ENCODE measurements at regions not wholly inside any gene's neighbourhood (a gene's known extent, or its start where the extent isn't known, plus 50 kb on each side); places are given as distances from the start of the nearest gene placed in this dataset.

GRCh38 chr13:97520866-97521265 lies 86.9 kb downstream of the RAP2A start:
- no peaks in the 10 kb centered on the region for H3K9me2 ChIP-seq (ENCODE audit: insufficient read depth)
- TF ChIP-seq ZNF462 (CRISPR knock-in tag; IDR thresholded peaks at IDR 0.05) (no peak), REST (IDR thresholded peaks at IDR 0.05; ENCODE audit: unreplicated experiment) (no peak), ETS1 (IDR thresholded peaks at IDR 0.05) (no peak), CTCF (conservative IDR thresholded peaks at IDR 0.05; ENCODE audit: low read depth in 2 of 2) (no peak), EZH2 (IDR thresholded peaks at IDR 0.05; ENCODE audit: low read depth, unreplicated experiment) (no peak), CREB1 (CRISPR knock-in tag; IDR thresholded peaks at IDR 0.05; ENCODE audit: low read depth) (no peak), STAT1 (IDR thresholded peaks at IDR 0.05; ENCODE audit: unreplicated experiment) (no peak), ZNF114 (CRISPR knock-in tag; IDR thresholded peaks at IDR 0.05) (no peak)
- H3F3A ChIP-seq (replicated peaks; ENCODE audit: low read depth): no peaks in the 10 kb centered on the region
- no peak overlapping the region for H3K4me2 ChIP-seq
- no peaks in the 10 kb centered on the region for H3K79me2 ChIP-seq (replicated peaks; ENCODE audit: insufficient read depth)
- H3K27ac ChIP-seq (ENCODE audit: low read depth): no peak overlapping the region
- no peaks in the 10 kb centered on the region for H4K20me1 ChIP-seq (replicated peaks; ENCODE audit: insufficient read depth)
- no peaks in the 10 kb centered on the region for H3K4me1 ChIP-seq (ENCODE audit: insufficient read depth)
- no peaks in the 10 kb centered on the region for H3K27me3 ChIP-seq (ENCODE audit: insufficient read depth)
- Mint-ChIP-seq H3K4me3 (no peak overlapping the region), H3K9me3 (peaks cover 3% of the 10 kb centered on the region; the same call in 1 of the 3 replicates), H3K27ac (no peak overlapping the region), H3K4me1 (no peaks in the 10 kb centered on the region), H3K27me3 (ENCODE audit: insufficient read depth, low read depth, poor library complexity) (peaks cover 3% of the 10 kb centered on the region), H3K36me3 (ENCODE audit: low read depth) (no peaks in the 10 kb centered on the region)
- ATAC-seq (no peak), DNase-seq (ENCODE audit: low spot score) (no peak)
- H2AFZ ChIP-seq: no peak overlapping the region
- no peak overlapping the region for H3K4me3 ChIP-seq
- no peaks in the 10 kb centered on the region for H3K36me3 ChIP-seq (ENCODE audit: insufficient read depth)
